HG03045 (cell line): ENCODE measurements at regions not wholly inside any gene's neighbourhood (a gene's known extent, or its start where the extent isn't known, plus 50 kb on each side); places are given as distances from the start of the nearest gene placed in this dataset.
"Not testable (repeated sequence)": the region's sequence is repeated elsewhere in the genome, so short reads cannot be mapped to it uniquely, and the experiment has no call there.

Experiments used
- ATAC-seq: cut with Tn5 transposase; IDR thresholded peaks from one replicate; pipeline ENCODE4 v1.9.1; 2021; ENCODE audit warnings: mild to moderate bottlenecking, moderate library complexity; ENCODE audit not compliant: unreplicated experiment

GRCh38 chr9:108270051-108270450 lies 585.7 kb downstream of the ACTL7B start:
- no peak for ATAC-seq

- no peak for ATAC-seq
Measured at GRCh38 chr9:108269371-108269770, 586.4 kb downstream of the ACTL7B start.

- ATAC-seq = no peak
Measured at GRCh38 chr9:108265065-108265464, 590.7 kb downstream of the ACTL7B start.

- ATAC-seq = no peak
Measured at GRCh38 chr9:108264093-108264492, 591.7 kb downstream of the ACTL7B start.

GRCh38 chr9:108262836-108263235 lies 593.0 kb downstream of the ACTL7B start:
- no peak for ATAC-seq

GRCh38 chr9:108259917-108260675 lies 595.7 kb downstream of the ACTL7B start:
- no peak for ATAC-seq

GRCh38 chr9:108258640-108259039 lies 597.1 kb downstream of the ACTL7B start:
- no peak for ATAC-seq

GRCh38 chr9:108257382-108257781 lies 598.4 kb downstream of the ACTL7B start:
- no peak for ATAC-seq

- no peak for ATAC-seq
Measured at GRCh38 chr9:108254236-108254635, 601.5 kb downstream of the ACTL7B start.

GRCh38 chr9:108247391-108247790 lies 608.4 kb downstream of the ACTL7B start:
- ATAC-seq = not testable (repeated sequence)

GRCh38 chr9:108245901-108246300 lies 609.9 kb downstream of the ACTL7B start:
- ATAC-seq = no peak

GRCh38 chr9:108245331-108245730 lies 610.5 kb downstream of the ACTL7B start:
- ATAC-seq = no peak

- ATAC-seq = no peak
Measured at GRCh38 chr9:108244686-108245085, 611.1 kb downstream of the ACTL7B start.

- no peak for ATAC-seq
Measured at GRCh38 chr9:108241384-108242073, 614.3 kb downstream of the ACTL7B start.

- ATAC-seq = no peak
Measured at GRCh38 chr9:108239696-108240321, 616.0 kb downstream of the ACTL7B start.

GRCh38 chr9:108235609-108236008 lies 620.2 kb downstream of the ACTL7B start:
- no peak for ATAC-seq

- no peak for ATAC-seq
Measured at GRCh38 chr9:108234811-108235210, 621.0 kb downstream of the ACTL7B start.

GRCh38 chr9:108225149-108225800 lies 630.5 kb downstream of the ACTL7B start:
- no peak for ATAC-seq

- ATAC-seq = no peak
Measured at GRCh38 chr9:108224716-108225115, 631.1 kb downstream of the ACTL7B start.

GRCh38 chr9:108219664-108220063 lies 636.1 kb downstream of the ACTL7B start:
- ATAC-seq = no peak
